MCF 10A (cell line): ENCODE measurements at regions not wholly inside any gene's neighbourhood (a gene's known extent, or its start where the extent isn't known, plus 50 kb on each side); places are given as distances from the start of the nearest gene placed in this dataset.

Experiments
- BruUV-seq: library from RNA; stranded (reverse); fragments of 400-500 nt; replicated peaks from 2 replicates; lab custom pipeline; 2021; lab: Mats Ljungman, UMichigan
- CTCF ChIA-PET: fragments of 300-600 bp; sonication (Branson Sonifier 250); formaldehyde crosslinking; extraction: SDS; loops from one replicate; lab custom pipeline; 2021; ENCODE audit warnings: antibody characterized with exemption, inconsistent platforms; lab: Yijun Ruan, JAX
- POLR2A ChIA-PET: fragments of 300-600, 350-650 bp; sonication (Branson Sonifier 250); formaldehyde crosslinking; extraction: SDS; loops from one replicate; lab custom pipeline; 2020; ENCODE audit warnings: antibody characterized with exemption, inconsistent platforms; lab: Yijun Ruan, JAX
- DNase-seq: peaks from one replicate; pipeline ENCODE4 v3.0.0-alpha.2; 2018; ENCODE audit not compliant: unreplicated experiment
- H3K27ac Mint-ChIP-seq: one replicate; pipeline ENCODE4 v1.8.0; 2022; ENCODE audit warnings: mild to moderate bottlenecking, low read depth, mixed read lengths; ENCODE audit not compliant: unreplicated experiment
- H3K27me3 Mint-ChIP-seq: one replicate; pipeline ENCODE4 v1.8.0; 2022; ENCODE audit warnings: mixed read lengths; ENCODE audit not compliant: insufficient read depth, unreplicated experiment
- H3K36me3 Mint-ChIP-seq: one replicate; pipeline ENCODE4 v1.8.0; 2022; ENCODE audit warnings: mild to moderate bottlenecking, moderate library complexity, mixed read lengths; ENCODE audit not compliant: insufficient read depth, unreplicated experiment
- H3K4me1 Mint-ChIP-seq: one replicate; pipeline ENCODE4 v1.8.0; 2022; ENCODE audit warnings: mixed read lengths; ENCODE audit not compliant: insufficient read depth, unreplicated experiment
- H3K4me3 Mint-ChIP-seq: one replicate; pipeline ENCODE4 v1.8.0; 2022; ENCODE audit warnings: mild to moderate bottlenecking, moderate library complexity, mixed read lengths; ENCODE audit not compliant: unreplicated experiment
- H3K9me3 Mint-ChIP-seq: one replicate; pipeline ENCODE4 v1.8.0; 2022; ENCODE audit warnings: mixed read lengths; ENCODE audit not compliant: unreplicated experiment
- CTCF ChIP-seq: fragments of 200-600 bp; IDR thresholded peaks from one replicate; pipeline ENCODE4 v1.8.0; 2022; ENCODE audit warnings: antibody characterized with exemption, mild to moderate bottlenecking; ENCODE audit not compliant: unreplicated experiment
- intact Hi-C: fragments of 100-400 bp; cut with micrococcal nuclease; formaldehyde crosslinking; loops from 2 replicates; pipeline ENCODE4 v1.14.1; 2022

DNA sequence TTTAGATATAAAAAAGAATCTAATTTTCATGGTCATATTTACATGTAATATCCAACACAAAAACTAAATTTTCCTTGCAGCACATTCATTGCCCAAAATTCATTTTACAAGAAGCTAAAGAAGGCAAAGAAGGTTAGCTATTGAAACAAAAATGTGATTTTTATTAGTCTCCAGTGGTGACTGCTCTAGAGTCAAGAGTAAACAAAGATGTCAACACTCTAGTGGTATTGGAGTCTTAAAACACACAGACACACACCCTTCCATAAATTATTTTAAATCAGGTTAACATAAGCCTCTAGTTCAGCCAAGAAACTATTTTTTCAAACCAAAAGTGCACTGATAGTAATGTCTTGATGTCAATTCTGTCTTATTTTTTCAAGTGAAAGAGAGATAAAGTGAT, 329.2 kb downstream of the ZNF608 start:
- DNase-seq = no peak
- H3K27me3 Mint-ChIP-seq = no peaks in the 10 kb centered on the region
- no peak overlapping the region for H3K27ac Mint-ChIP-seq
- H3K36me3 Mint-ChIP-seq = no peaks in the 10 kb centered on the region
- no TSS peak for BruUV-seq
- peaks cover 7% of the 10 kb centered on the region for H3K9me3 Mint-ChIP-seq
- no peaks in the 10 kb centered on the region for H3K4me1 Mint-ChIP-seq
- ChIA-PET CTCF (interaction anchor here (0.6 to 0.7 kb wide), 3 partner anchors 747 to 786 kb away, joined by 3 to 5 read pairs (median 3); no protein-coding TSS in a partner anchor), POLR2A (interaction anchor here (0.6 to 0.7 kb wide), 2 partner anchors 27 to 249 kb away, joined by 3 read pairs; no protein-coding TSS in a partner anchor)
- no peak for TF ChIP-seq CTCF
- intact Hi-C loops = no loop called here
- no peak overlapping the region for H3K4me3 Mint-ChIP-seq

DNA sequence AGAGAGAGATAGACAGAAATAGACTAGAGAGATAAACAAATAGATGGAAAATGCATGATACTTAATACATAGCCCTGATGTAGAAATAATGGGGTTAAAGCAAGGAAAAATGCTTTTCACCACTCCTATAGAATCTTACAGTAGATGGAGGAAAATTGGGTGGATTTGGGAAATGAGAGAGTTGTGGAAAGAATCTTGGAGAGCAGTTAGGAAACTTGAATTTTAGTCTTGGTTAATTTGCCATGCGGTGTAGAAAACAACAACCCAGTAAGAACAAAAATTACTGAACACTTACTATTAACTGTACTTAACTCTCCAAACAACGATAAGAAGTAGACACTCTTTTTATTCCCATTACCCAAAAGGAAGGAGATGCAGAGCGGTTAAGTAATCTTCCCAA, 329.8 kb downstream of the ZNF608 start:
- Mint-ChIP-seq H3K4me3 (no peak overlapping the region), H3K9me3 (peaks cover under 1% of the 10 kb centered on the region), H3K27me3 (no peaks in the 10 kb centered on the region), H3K36me3 (no peaks in the 10 kb centered on the region), H3K4me1 (no peaks in the 10 kb centered on the region), H3K27ac (no peak overlapping the region)
- intact Hi-C loops = no loop called here
- POLR2A ChIA-PET = no interaction called here
- no peak for DNase-seq
- no peak for TF ChIP-seq CTCF
- CTCF ChIA-PET = no interaction called here
- BruUV-seq = no TSS peak

DNA sequence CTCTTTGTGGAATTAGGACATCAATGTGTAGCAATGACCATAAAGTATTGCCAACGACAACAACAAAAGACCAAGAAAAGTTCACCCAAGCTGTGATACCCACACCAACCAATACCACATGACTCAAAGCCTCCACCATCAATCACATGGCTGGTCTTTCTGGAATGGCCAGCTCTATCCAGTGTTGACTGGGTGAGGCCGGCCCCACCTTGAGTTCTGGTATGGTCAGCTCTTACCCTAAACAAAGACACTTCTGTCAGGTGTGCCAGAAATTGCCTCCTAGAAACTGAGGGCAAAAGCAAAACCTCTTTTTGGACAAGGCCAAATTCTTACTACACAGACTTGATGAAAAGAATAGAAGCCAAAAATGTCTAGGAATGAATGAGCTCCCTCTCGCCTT, 331.5 kb downstream of the ZNF608 start:
- no peak for TF ChIP-seq CTCF

DNA sequence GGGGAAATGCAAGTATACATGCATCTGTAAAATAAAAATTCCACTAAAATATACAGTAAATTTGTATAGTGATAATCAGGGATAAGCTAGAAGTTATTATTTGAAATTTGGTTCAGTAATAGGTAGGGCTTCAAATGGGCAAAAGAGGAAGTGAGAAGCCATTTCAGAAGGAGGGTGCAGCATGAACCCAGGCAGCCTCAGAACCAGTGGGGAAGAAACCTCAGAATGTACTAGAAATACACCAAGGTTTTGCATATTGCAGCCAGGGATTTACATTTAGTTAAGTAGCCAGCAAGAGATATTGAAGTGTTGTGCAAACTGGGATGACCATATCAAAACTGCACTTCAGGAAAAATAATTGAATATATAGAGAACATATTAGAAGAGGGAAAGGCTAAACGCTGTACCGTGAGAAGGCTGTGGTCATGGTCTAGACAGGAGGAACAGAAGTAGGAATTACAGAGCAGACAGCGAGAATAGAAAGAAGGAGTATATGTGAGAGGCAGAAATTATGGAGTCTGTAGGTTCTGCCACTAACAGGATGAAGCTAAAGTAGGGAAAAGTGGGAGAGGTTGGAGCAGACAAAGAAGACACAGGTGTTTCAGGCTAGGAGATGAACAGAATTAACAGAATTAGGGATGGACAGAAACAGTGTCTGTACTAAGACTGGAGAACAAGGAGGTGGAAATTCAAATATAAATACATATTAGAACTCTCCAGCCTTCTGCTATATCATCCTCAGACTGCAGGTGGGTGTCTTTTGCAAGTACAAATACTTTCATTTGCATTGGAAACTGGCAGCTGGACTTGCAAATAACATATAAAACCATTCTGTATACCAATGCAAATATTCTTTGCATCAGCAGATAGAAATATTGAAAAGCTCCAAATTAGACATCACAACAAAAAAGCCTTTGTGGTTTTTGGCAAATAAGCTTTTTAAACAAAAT, 335.6 kb downstream of the ZNF608 start:
- no peak overlapping the region for H3K27ac Mint-ChIP-seq
- no peaks in the 10 kb centered on the region for H3K36me3 Mint-ChIP-seq
- no TSS peak for BruUV-seq
- ChIA-PET POLR2A (interaction anchor here (0.6 to 1.2 kb wide), 3 partner anchors 236 to 912 kb away, joined by 3 to 4 read pairs (median 4); no protein-coding TSS in a partner anchor), CTCF (interaction anchor here (0.5 to 1.3 kb wide), 6 partner anchors 8 to 418 kb away, joined by 3 to 5 read pairs (median 3); no protein-coding TSS in a partner anchor)
- no peaks in the 10 kb centered on the region for H3K9me3 Mint-ChIP-seq
- no peak for DNase-seq
- H3K4me3 Mint-ChIP-seq = no peak overlapping the region
- peak; percentile 14 for TF ChIP-seq CTCF
- no peaks in the 10 kb centered on the region for H3K27me3 Mint-ChIP-seq
- no peaks in the 10 kb centered on the region for H3K4me1 Mint-ChIP-seq
- intact Hi-C loops = loop anchor here (5.0 kb wide), 1 partner anchor 336 kb away; the partner anchor contains the start of gene ZNF608

More for the DNA sequence above, 331.5 kb downstream of the ZNF608 start:
- DNase-seq = no peak
- Mint-ChIP-seq H3K4me3 (no peak overlapping the region), H3K27me3 (no peaks in the 10 kb centered on the region), H3K27ac (no peak overlapping the region), H3K4me1 (no peaks in the 10 kb centered on the region), H3K36me3 (no peaks in the 10 kb centered on the region), H3K9me3 (no peaks in the 10 kb centered on the region)
- intact Hi-C loops = loop anchor here (5.0 kb wide), 1 partner anchor 332 kb away; the partner anchor contains the start of gene ZNF608
- ChIA-PET CTCF (interaction anchor here (0.8 kb wide), 1 partner anchor 54 kb away, joined by 4 read pairs; no protein-coding TSS in a partner anchor), POLR2A (interaction anchor here (0.8 kb wide), 1 partner anchor 694 kb away, joined by 3 read pairs; no protein-coding TSS in a partner anchor)
- BruUV-seq = no TSS peak
